Activated naive CD8-positive, alpha-beta T cell treated with anti-CD3 and anti-CD28 coated beads for 36 hours (primary cell): ENCODE measurements at regions not wholly inside any gene's neighbourhood (a gene's known extent, or its start where the extent isn't known, plus 50 kb on each side); places are given as distances from the start of the nearest gene placed in this dataset.

Experiments used
- DNase-seq: peaks from one replicate; pipeline ENCODE4 v3.0.0; 2021
- H3K27ac Mint-ChIP-seq: one replicate; pipeline ENCODE4 v1.8.0; 2022; ENCODE audit warnings: mild to moderate bottlenecking, moderate library complexity, mixed read lengths
- H3K27me3 Mint-ChIP-seq: one replicate; pipeline ENCODE4 v1.8.0; 2022; ENCODE audit warnings: mild to moderate bottlenecking, mixed read lengths
- H3K36me3 Mint-ChIP-seq: one replicate; pipeline ENCODE4 v1.8.0; 2021; ENCODE audit warnings: mild to moderate bottlenecking, mixed read lengths
- H3K4me1 Mint-ChIP-seq: one replicate; pipeline ENCODE4 v1.8.0; 2021; ENCODE audit warnings: mixed read lengths
- H3K4me3 Mint-ChIP-seq: one replicate; pipeline ENCODE4 v1.8.0; 2022; ENCODE audit warnings: mild to moderate bottlenecking, moderate library complexity, mixed read lengths
- H3K9me3 Mint-ChIP-seq: one replicate; pipeline ENCODE4 v1.8.0; 2022; ENCODE audit warnings: mixed read lengths

DNA sequence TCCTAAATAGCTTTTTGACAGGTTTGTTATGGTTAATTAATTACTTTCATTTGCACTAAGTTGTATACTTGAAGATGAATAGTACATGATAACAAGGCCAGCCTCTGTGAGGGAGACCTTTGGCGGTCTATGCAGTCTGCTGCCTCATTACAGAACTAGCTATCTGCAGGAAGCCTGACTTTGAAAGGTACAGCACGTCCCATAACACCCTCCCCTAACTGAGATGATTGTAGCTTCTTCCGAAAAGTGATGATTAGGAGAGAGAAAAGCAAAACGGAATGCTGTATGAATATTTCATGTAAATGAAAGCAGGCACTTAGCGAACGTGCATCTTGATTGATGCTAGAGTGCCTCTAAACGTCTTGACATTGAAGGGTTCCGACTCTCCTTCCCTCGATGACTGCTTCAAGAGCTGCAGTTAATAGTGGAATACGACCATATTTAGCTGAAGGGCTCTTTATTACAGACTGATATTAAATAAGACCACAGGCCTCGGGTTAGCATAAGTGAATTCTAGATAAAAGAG is 116.2 kb upstream of the TMCO5A start:
- no peaks in the 10 kb centered on the region for H3K9me3 Mint-ChIP-seq
- peaks cover 8% of the 10 kb centered on the region for H3K27me3 Mint-ChIP-seq
- no peaks in the 10 kb centered on the region for H3K36me3 Mint-ChIP-seq
- no peaks in the 10 kb centered on the region for H3K4me1 Mint-ChIP-seq
- no peak overlapping the region for H3K27ac Mint-ChIP-seq
- no peak overlapping the region for H3K4me3 Mint-ChIP-seq
- no peak for DNase-seq

DNA sequence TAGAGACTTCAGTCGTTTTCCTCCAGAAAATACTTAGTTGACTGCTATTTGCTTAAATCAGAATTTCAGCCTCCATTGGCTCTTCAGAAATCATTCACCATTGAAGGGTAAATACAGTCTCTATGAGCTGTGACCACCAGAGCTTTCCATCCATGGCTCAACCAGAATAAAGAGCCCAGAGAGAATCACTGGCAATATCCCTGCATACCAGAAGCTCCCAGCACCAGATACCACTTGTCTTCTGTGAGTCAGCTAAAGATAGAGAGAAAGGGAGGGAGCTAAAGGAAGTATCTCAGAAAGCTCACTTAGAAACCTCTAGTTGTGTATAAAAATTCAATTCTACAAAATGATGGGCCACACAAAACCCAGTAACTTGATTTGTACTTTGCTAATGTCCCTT is 115.2 kb upstream of the TMCO5A start:
- H3K27me3 Mint-ChIP-seq: peaks cover 4% of the 10 kb centered on the region
- DNase-seq: no peak

DNA sequence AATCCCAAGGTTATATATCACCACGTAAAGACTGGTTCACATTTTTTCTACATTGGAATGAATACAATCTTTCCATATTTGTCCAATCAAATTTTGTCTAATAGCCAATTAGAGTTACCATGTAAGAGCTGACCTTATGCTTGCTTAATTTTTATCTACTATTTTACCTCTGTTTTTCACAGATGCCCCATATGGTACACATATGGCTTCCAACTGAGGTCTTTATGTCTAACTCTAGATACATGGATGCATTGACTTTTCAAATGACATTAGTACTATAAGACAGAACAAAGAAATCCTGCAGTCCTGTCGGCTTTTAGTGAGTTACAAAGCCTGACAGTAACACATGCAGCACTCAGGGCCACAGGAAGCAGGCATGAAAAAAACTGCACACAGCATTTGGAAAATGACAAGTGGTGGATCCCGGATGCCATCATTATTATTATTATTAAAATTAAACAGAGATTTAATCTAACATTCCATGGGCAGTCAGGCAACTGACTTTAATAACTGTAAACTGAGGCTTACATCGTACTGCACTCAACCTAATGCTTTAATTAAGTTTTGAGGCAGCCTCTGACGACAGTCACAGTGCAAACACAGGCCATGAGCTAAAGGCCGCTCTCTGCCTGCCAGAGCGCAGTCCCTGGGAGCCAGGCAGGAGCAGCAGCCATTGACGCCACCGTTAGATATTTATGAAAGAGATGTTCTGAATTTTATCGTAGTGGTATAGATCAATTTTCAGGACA is 113.9 kb upstream of the TMCO5A start:
- Mint-ChIP-seq H3K36me3 (no peaks in the 10 kb centered on the region), H3K9me3 (no peaks in the 10 kb centered on the region), H3K4me3 (no peak overlapping the region), H3K27ac (no peak overlapping the region), H3K4me1 (no peaks in the 10 kb centered on the region), H3K27me3 (peaks cover 4% of the 10 kb centered on the region)
- no peak for DNase-seq

More for the DNA sequence above, 115.2 kb upstream of the TMCO5A start:
- Mint-ChIP-seq H3K27ac (no peak overlapping the region), H3K36me3 (no peaks in the 10 kb centered on the region), H3K4me1 (no peaks in the 10 kb centered on the region), H3K4me3 (no peak overlapping the region), H3K9me3 (no peaks in the 10 kb centered on the region)

DNA sequence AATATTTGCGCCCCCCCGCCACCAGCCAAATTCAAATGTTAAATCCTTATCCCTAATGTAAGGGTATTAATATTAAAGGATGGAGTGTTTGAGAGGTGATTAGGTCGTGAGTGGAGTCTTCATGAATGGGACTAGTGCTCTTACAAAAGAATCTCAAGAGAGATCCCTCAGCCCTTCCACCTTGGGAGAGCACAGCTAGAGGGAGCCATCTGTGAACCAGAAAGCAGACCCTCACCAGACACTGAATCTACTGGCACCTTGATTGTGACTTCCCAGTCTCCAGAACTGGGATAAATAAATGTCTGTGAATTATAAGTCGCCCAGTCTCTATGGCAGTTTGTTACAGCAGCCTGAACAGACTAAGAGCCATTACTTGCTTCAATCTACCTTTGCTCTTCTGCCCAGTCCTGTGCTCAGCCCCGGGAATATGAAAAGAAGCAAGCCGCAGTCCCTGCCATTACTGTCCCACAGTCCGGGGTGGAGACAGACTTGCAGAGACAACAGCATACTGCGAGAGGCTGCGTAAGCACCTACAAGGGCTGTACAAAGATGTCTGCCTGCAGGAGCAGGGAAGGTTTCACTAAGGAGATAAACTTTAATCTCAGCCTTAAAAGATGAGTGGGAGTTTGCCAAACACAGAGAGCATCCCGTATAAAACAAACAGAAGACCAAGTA is 110.7 kb upstream of the TMCO5A start:
- Mint-ChIP-seq H3K27ac (no peak overlapping the region), H3K36me3 (no peaks in the 10 kb centered on the region), H3K4me1 (no peaks in the 10 kb centered on the region), H3K9me3 (no peaks in the 10 kb centered on the region), H3K27me3 (peaks cover 7% of the 10 kb centered on the region), H3K4me3 (no peak overlapping the region)
- no peak for DNase-seq

DNA sequence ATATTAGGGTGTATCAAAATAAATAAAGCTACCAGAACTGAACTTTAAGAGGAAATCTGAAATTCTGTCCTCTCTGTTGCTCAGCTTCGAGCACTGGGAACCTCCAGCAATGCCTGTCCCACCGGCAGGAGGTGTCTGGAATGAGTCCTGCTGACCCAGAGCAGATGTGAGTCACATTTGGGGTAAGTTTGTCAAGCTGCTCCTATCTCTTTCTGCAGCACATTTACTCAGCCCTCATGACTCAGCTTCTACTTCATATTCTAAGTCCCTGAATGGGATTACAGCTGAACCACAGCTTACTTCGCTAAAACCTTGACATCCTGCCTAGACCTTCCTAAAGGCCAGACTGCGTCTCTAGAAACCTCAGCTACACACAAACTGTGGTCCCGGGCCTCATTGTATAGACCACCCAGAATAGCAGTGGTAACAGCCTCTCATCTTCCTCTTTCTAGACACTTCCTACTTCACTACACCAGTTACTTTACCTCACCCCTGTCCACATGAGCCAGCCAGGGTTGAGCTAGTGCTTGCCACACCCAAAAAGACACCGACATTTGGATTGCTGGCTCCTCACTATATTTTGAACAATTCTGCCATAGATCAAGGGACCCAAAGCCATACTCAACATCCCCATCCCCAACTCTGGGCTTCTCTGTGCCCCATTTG is 109.6 kb upstream of the TMCO5A start:
- Mint-ChIP-seq H3K4me3 (no peak overlapping the region), H3K36me3 (no peaks in the 10 kb centered on the region), H3K4me1 (no peaks in the 10 kb centered on the region), H3K9me3 (no peaks in the 10 kb centered on the region), H3K27ac (no peak overlapping the region), H3K27me3 (peaks cover 7% of the 10 kb centered on the region)
- DNase-seq: no peak

DNA sequence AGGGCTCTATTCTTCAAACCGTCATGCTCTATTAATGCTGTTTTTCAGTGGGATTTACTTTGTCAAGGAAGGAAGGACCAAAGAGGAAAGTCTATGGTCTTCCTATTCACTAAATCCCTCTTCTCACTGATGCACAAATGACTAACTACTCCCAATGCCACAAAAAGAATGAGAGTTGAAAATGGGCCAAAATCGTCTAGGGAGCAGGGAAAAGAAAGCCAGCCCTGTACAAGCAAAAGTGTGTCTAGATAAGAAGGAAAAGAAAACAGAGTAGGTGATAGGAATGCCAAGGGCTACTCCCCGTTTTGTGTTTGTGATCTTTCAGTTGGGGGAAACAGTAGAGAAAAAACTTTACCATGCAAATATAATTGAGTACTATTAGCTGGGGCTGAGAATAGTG is 97.2 kb upstream of the TMCO5A start:
- H3K9me3 Mint-ChIP-seq: peaks cover 6% of the 10 kb centered on the region
- no peak overlapping the region for H3K4me3 Mint-ChIP-seq
- no peak for DNase-seq
- no peaks in the 10 kb centered on the region for H3K36me3 Mint-ChIP-seq
- H3K27me3 Mint-ChIP-seq: no peaks in the 10 kb centered on the region
- no peak overlapping the region for H3K27ac Mint-ChIP-seq
- H3K4me1 Mint-ChIP-seq: no peaks in the 10 kb centered on the region

DNA sequence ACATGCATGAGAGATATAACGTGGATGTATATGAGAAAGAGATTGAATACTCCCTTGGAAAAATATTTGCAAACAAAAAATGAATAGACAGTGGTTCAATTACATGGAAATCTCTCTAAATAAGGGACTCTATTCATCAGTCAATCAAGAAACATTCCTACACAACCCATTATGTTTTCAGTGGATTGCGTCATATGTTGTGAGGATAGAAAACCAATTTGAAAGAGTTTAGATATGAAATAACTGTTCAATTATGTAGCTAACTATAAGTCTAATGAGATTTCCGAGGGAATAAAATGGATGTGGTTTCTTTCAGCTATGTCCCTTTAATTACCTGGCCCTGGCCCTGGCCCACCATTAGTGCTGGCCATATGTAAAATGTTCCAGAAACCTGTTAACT is 86.7 kb upstream of the TMCO5A start:
- no peaks in the 10 kb centered on the region for H3K4me1 Mint-ChIP-seq
- H3K36me3 Mint-ChIP-seq: no peaks in the 10 kb centered on the region
- H3K27ac Mint-ChIP-seq: no peak overlapping the region
- H3K4me3 Mint-ChIP-seq: no peak overlapping the region
- DNase-seq: no peak
- H3K27me3 Mint-ChIP-seq: no peaks in the 10 kb centered on the region
- H3K9me3 Mint-ChIP-seq: peaks cover 6% of the 10 kb centered on the region

DNA sequence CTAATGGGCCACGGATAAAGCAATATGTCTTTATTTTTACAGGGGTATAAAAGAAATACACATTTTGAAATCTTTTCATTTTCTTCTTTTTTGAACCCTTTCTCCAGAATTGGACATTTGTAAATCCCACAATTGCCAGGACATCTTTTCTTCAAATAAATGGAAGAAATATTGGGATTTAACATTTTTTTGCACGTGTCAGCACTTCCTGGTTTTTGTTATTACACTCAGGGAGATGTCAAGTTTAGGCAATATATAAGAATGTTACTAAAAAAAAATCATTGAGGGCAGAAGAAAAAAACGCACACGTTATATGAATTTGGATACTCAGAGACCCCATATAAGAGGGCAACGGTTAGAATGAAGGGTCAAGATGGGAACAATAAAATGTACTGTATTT is 78.3 kb upstream of the TMCO5A start:
- no peak for DNase-seq
- Mint-ChIP-seq H3K4me3 (no peak overlapping the region), H3K36me3 (no peaks in the 10 kb centered on the region), H3K27ac (no peak overlapping the region), H3K27me3 (peaks cover 8% of the 10 kb centered on the region), H3K4me1 (no peaks in the 10 kb centered on the region), H3K9me3 (peaks cover 1% of the 10 kb centered on the region)

DNA sequence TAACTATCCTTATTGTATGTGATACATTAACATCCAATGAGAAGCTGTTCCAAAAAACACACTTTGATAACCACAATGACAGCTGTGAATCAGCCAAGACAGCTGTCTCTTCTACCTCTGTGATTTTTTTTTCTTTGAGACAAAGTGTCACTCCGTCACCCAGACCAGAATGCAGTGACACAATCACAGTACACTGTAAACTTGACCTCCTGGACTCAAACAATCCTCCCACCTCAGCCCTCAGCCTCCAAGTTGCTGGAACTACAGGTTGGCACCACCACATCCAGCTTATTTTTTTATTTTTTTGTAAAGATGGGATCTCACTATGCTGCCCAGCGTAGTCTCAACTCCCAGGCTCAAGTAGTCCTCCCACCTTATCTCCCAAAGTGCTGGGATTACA is 73.5 kb upstream of the TMCO5A start:
- Mint-ChIP-seq H3K9me3 (peaks cover 7% of the 10 kb centered on the region), H3K36me3 (no peaks in the 10 kb centered on the region), H3K27ac (no peak overlapping the region), H3K27me3 (peaks cover 4% of the 10 kb centered on the region), H3K4me1 (no peaks in the 10 kb centered on the region), H3K4me3 (no peak overlapping the region)
- DNase-seq: no peak

DNA sequence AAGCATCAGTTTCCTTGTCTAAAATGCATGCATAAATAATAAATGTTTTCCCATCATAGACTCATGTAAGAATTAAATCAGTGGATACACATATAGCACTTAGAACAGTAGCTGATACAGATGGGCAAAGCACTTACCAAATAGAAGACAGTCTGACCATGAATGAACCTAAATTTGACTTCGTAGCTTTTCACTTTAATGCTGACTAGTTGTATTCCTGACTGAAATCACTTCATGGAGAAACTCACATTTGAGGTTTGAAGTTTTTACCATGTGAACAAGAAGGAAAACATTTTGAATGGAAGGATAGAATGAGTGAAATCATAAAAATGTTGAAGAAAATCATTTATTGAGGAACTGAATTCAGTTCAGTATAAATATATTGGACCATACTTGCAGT is 68.8 kb upstream of the TMCO5A start:
- no peak overlapping the region for H3K4me3 Mint-ChIP-seq
- no peak overlapping the region for H3K27ac Mint-ChIP-seq
- peaks cover 5% of the 10 kb centered on the region for H3K9me3 Mint-ChIP-seq
- DNase-seq: no peak
- peaks cover 13% of the 10 kb centered on the region for H3K27me3 Mint-ChIP-seq
- no peaks in the 10 kb centered on the region for H3K4me1 Mint-ChIP-seq
- no peaks in the 10 kb centered on the region for H3K36me3 Mint-ChIP-seq

DNA sequence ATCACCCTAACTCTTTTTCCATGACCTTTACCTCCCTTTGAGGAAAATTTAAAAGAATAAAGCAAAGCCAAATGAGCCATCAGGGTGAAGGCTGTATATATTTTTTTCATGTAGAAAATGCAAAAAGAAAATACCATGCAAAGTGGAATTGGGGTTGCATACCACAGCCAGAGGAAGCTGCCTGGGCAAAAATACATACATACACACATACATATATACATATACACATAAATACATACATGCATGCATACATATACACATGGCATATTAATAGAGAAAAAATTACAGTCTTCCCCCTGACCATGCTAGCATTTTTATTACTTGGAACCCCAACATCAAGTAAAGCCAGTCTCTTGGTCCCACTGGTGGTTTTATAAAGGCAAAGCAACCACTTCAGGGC is 63.7 kb upstream of the TMCO5A start:
- Mint-ChIP-seq H3K27me3 (peaks cover 14% of the 10 kb centered on the region), H3K4me1 (no peaks in the 10 kb centered on the region), H3K4me3 (no peak overlapping the region), H3K36me3 (no peaks in the 10 kb centered on the region), H3K27ac (no peak overlapping the region), H3K9me3 (no peaks in the 10 kb centered on the region)
- DNase-seq: no peak

DNA sequence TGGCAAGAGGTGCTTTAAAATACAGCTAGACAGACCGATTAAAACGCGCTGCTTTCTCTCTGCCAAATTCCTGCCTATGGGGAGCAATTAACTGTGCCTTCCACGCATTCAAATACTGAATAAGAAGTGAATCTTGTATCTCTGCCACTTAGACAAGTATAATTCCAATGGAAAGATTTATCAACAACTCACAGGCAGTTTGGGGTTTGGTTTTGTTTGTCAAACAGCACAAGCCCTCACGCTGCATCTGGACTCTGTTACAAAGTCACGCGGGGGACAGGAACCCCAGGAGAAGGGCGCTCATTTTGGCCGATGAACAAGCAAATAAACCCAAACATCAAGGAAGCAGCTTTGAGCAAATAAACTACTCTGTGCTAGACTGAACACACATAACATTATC is 61.8 kb upstream of the TMCO5A start:
- H3K9me3 Mint-ChIP-seq: no peaks in the 10 kb centered on the region
- no peaks in the 10 kb centered on the region for H3K36me3 Mint-ChIP-seq
- no peaks in the 10 kb centered on the region for H3K4me1 Mint-ChIP-seq
- H3K4me3 Mint-ChIP-seq: no peak overlapping the region
- DNase-seq: no peak
- peaks cover 17% of the 10 kb centered on the region for H3K27me3 Mint-ChIP-seq
- no peak overlapping the region for H3K27ac Mint-ChIP-seq

DNA sequence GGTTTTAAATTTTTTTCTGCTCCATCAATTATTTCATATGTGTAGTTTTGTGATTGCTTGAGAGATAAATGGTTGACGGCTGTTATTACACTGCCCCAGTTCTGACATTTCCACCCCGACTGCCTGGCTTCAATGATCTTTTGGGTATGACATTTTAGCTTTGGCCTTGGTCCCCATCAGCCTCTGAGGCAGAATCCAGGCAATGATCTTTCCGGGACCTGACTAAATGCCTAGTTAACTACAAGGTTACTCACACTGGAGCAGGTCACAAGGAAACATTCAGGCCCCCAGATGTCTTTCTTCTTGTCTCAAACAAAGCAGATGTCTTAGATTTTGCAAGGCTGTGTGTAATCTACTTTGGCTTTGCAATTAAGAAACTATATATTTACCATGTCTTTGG is 61.1 kb upstream of the TMCO5A start:
- Mint-ChIP-seq H3K9me3 (no peaks in the 10 kb centered on the region), H3K27me3 (peaks cover 15% of the 10 kb centered on the region), H3K36me3 (no peaks in the 10 kb centered on the region), H3K4me3 (no peak overlapping the region), H3K4me1 (no peaks in the 10 kb centered on the region), H3K27ac (no peak overlapping the region)
- no peak for DNase-seq

DNA sequence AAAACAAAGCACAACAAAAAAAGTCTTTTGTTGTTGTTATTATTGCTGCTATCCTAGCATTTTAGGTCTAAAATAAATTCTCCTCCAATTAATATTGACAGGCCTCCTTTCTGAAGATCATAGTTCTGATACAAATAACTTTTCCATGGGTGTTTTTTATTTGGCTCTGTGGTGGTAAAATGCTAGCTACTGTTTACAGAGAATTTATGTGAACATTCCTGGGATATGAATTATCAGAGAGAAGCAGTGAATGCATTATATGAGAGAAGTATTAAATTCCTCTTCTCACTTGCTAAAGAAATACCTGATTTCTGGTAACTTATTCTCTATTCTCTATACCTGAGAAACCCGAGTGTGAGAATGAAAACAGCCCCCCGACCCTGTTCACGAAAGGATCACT is 57.5 kb upstream of the TMCO5A start:
- no peak for DNase-seq
- Mint-ChIP-seq H3K36me3 (no peaks in the 10 kb centered on the region), H3K4me1 (no peaks in the 10 kb centered on the region), H3K9me3 (no peaks in the 10 kb centered on the region), H3K4me3 (no peak overlapping the region), H3K27me3 (peaks cover 22% of the 10 kb centered on the region), H3K27ac (no peak overlapping the region)

DNA sequence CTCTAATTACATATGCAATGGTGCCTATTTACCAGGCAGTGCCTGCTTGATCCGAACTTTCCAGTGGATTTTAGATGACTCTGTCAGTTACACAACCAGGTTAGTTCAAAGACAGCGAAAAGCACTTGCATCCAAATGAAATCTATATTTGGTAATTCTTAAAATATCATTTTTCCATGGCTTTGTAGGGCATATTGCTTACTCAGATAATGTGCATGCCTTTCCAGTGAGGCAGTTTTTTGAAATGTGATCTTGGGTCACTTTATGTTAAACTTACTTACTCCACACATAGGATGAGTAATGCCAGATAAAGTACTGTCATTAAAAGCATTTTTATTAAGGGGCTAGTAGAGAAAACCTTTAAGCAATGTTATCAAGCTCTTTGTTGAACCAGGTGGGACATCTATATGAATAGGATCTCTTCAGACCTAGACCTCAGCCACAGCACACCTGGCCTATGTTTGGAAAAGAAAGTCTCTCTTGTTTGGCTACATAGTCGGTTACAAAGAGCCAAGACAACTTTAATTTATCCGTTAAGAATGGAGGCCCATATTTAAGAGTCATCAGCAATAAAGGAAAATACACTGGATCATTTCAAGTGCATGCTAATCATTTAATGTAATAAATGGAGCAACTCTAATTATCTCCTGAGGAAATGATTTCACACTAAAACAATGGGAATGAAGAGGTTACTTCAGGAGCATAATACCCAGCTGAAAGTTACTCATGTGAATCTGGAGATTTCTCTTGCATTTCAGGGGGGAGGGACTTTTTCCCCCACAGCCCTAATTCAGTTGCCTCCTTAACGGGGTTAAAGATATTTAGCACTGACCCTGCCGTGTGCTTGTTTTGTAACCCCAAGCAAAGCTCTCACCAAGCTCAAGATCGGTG is 56.3 kb upstream of the TMCO5A start:
- Mint-ChIP-seq H3K36me3 (no peaks in the 10 kb centered on the region), H3K4me1 (no peaks in the 10 kb centered on the region), H3K27ac (no peak overlapping the region), H3K4me3 (no peak overlapping the region), H3K27me3 (peaks cover 27% of the 10 kb centered on the region), H3K9me3 (no peaks in the 10 kb centered on the region)
- no peak for DNase-seq
